HG03378 (cell line): ENCODE measurements at regions not wholly inside any gene's neighbourhood (a gene's known extent, or its start where the extent isn't known, plus 50 kb on each side); places are given as distances from the start of the nearest gene placed in this dataset.
"Not testable (repeated sequence)": the region's sequence is repeated elsewhere in the genome, so short reads cannot be mapped to it uniquely, and the experiment has no call there.

ENCODE experiments used
- ATAC-seq: cut with Tn5 transposase; IDR thresholded peaks from one replicate; pipeline ENCODE4 v1.9.1; 2021; ENCODE audit warnings: mild to moderate bottlenecking, moderate library complexity; ENCODE audit not compliant: unreplicated experiment

- ATAC-seq, result no peak
Observed at GRCh38 chr2:64936809-64937208, 52.4 kb upstream of the SLC1A4 start.

- ATAC-seq, result not testable (repeated sequence)
Observed at GRCh38 chr2:64937314-64937686, 51.9 kb upstream of the SLC1A4 start.

- ATAC-seq, result peak; percentile 48
Observed at GRCh38 chr2:64937687-64938491, 51.3 kb upstream of the SLC1A4 start.

GRCh38 chr2:64938607-64939285, 50.5 kb upstream of the SLC1A4 start:
- no peak for ATAC-seq

- peak; percentile 41 for ATAC-seq
Observed at GRCh38 chr2:64939332-64939917, 49.8 kb upstream of the SLC1A4 start.
